H1 (cell line): ENCODE measurements at regions not wholly inside any gene's neighbourhood (a gene's known extent, or its start where the extent isn't known, plus 50 kb on each side); places are given as distances from the start of the nearest gene placed in this dataset.
A peak's percentile ranks its signal among the peaks of the same experiment; 100 is the strongest.

Experiments
- CTCF ChIA-PET: fragments of 300-600 bp; sonication (Branson Sonifier 250); formaldehyde crosslinking; loops from one replicate; lab custom pipeline; 2021; ENCODE audit not compliant: partially characterized antibody; lab: Charles Lee
- POLR2A ChIA-PET: fragments of 300-600 bp; sonication (Branson Sonifier 250); formaldehyde crosslinking; loops from one replicate; lab custom pipeline; 2021; ENCODE audit warnings: inconsistent platforms; ENCODE audit not compliant: partially characterized antibody; lab: Charles Lee
- DNase-seq, 2 experiments: peaks; one replicate each; pipeline versions ENCODE4 v3.0.0 to v3.0.0-alpha.2; 2010 to 2022; ENCODE audit warnings: low spot score in 2 of 2, low read depth in 1 of 2, mixed read lengths in 1 of 2
- FAIRE-seq: peaks from 2 replicates; lab custom pipeline; 2011; peaks lifted over from hg19 to GRCh38; lab: Jason Lieb, UNC
- H2AFZ ChIP-seq: 2 replicates; pipeline ENCODE4 v1.8.1; 2012; ENCODE audit warnings: low read length, inconsistent platforms
- H2AK5ac ChIP-seq: 2 replicates; pipeline ENCODE4 v1.6.1; 2013; ENCODE audit warnings: low read depth, low read length
- H2BK120ac ChIP-seq: replicated peaks from 2 replicates; pipeline ENCODE3; 2013; ENCODE audit warnings: low read depth, low read length, inconsistent platforms
- H2BK12ac ChIP-seq: 2 replicates; pipeline ENCODE4 v1.6.1; 2013; ENCODE audit warnings: low read depth, low read length
- H2BK15ac ChIP-seq: 2 replicates; pipeline ENCODE4 v1.6.1; 2013; ENCODE audit warnings: low read length
- H2BK20ac ChIP-seq: 2 replicates; pipeline ENCODE4 v1.6.1; 2013; ENCODE audit warnings: low read length
- H2BK5ac ChIP-seq: 2 replicates; pipeline ENCODE4 v1.6.1; 2013; ENCODE audit warnings: low read depth, low read length
- H3K14ac ChIP-seq: 2 replicates; pipeline ENCODE4 v1.6.1; 2013; ENCODE audit warnings: inconsistent platforms; ENCODE audit not compliant: insufficient read length
- H3K18ac ChIP-seq: 2 replicates; pipeline ENCODE4 v1.6.1; 2013; ENCODE audit warnings: low read length; ENCODE audit errors: extremely low read depth
- H3K23ac ChIP-seq: 2 replicates; pipeline ENCODE4 v1.6.1; 2013; ENCODE audit warnings: inconsistent platforms; ENCODE audit not compliant: insufficient read length
- H3K23me2 ChIP-seq: 2 replicates; pipeline ENCODE4 v1.6.1; 2013; ENCODE audit warnings: low read depth, low read length
- H3K27ac ChIP-seq: 2 replicates; pipeline ENCODE4 v1.6.1; 2011; ENCODE audit warnings: low read depth, low read length, inconsistent platforms
- H3K27me3 ChIP-seq, 4 experiments: replicated peaks in 1 of 4; 1 replicate in 1 of 4; 2 replicates in 3 of 4; pipeline versions ENCODE4 v1.6.1 to v1.8.1; 2011 to 2013; ENCODE audit warnings: low read length in 3 of 4, mild to moderate bottlenecking in 3 of 4, inconsistent platforms in 2 of 4, mixed read lengths in 2 of 4, moderate library complexity in 1 of 4; ENCODE audit not compliant: control insufficient read depth in 3 of 4, insufficient read depth in 3 of 4; ENCODE audit errors: extremely low read depth in 1 of 4
- H3K36me3 ChIP-seq, 4 experiments: 2 replicates each; pipeline versions ENCODE4 v1.6.1 to v1.8.1; 2011 to 2013; ENCODE audit warnings: mild to moderate bottlenecking in 4 of 4, low read length in 3 of 4, moderate library complexity in 2 of 4, control low read depth in 1 of 4, inconsistent platforms in 1 of 4; ENCODE audit not compliant: insufficient read depth in 4 of 4, control insufficient read depth in 2 of 4
- H3K4ac ChIP-seq: replicated peaks from 2 replicates; pipeline ENCODE3; 2013; ENCODE audit warnings: low read length, low read depth, mixed read lengths, inconsistent platforms; ENCODE audit not compliant: insufficient read length
- H3K4me1 ChIP-seq, 4 experiments: replicated peaks in 1 of 4; 1 replicate in 1 of 4; 2 replicates in 3 of 4; pipeline versions ENCODE4 v1.6.1 to v1.8.1; 2011 to 2013; ENCODE audit warnings: low read length in 3 of 4, inconsistent platforms in 2 of 4, mixed read lengths in 1 of 4; ENCODE audit not compliant: insufficient read depth in 4 of 4, control insufficient read depth in 3 of 4
- H3K4me2 ChIP-seq, 2 experiments: 2 replicates each; pipeline versions ENCODE4 v1.6.1 to v1.8.1; 2011 to 2013; ENCODE audit warnings: low read depth in 2 of 2, low read length in 2 of 2, control low read depth in 1 of 2, inconsistent platforms in 1 of 2, mild to moderate bottlenecking in 1 of 2; ENCODE audit not compliant: insufficient read depth in 1 of 2
- H3K4me3 ChIP-seq, 4 experiments: fragments of 200-600, 300-600 bp in 1 of 4; sonication (generic), shearing (Covaris generic), sonication (Bioruptor Twin) in 1 of 4; 2 replicates each; pipeline versions ENCODE4 v1.5.1 to v1.8.1; 2011 to 2016; ENCODE audit warnings: low read length in 4 of 4, low read depth in 3 of 4, control low read depth in 2 of 4, inconsistent platforms in 2 of 4, mild to moderate bottlenecking in 2 of 4, mixed read lengths in 1 of 4, moderate library complexity in 1 of 4; ENCODE audit not compliant: insufficient read depth in 2 of 4; ENCODE audit errors: extremely low read depth in 1 of 4
- H3K56ac ChIP-seq: replicated peaks from 2 replicates; pipeline ENCODE3; 2013; ENCODE audit warnings: low read depth, mild to moderate bottlenecking, mixed read lengths, low read length, inconsistent platforms; ENCODE audit not compliant: insufficient read length
- H3K79me1 ChIP-seq: 2 replicates; pipeline ENCODE4 v1.6.1; 2013; ENCODE audit warnings: low read depth, low read length, control low read depth
- H3K79me2 ChIP-seq, 2 experiments: 2 replicates each; pipeline versions ENCODE4 v1.6.1 to v1.8.1; 2012 to 2013; ENCODE audit warnings: low read length in 2 of 2, mild to moderate bottlenecking in 2 of 2, inconsistent platforms in 1 of 2; ENCODE audit not compliant: insufficient read depth in 2 of 2, control insufficient read depth in 1 of 2
- H3K9ac ChIP-seq, 4 experiments: replicated peaks in 1 of 4; 1 replicate in 1 of 4; 2 replicates in 3 of 4; pipeline versions ENCODE4 v1.6.1 to v1.8.1; 2011 to 2013; ENCODE audit warnings: low read depth in 3 of 4, low read length in 3 of 4, control low read depth in 2 of 4, mild to moderate bottlenecking in 2 of 4, moderate library complexity in 2 of 4, inconsistent platforms in 1 of 4; ENCODE audit errors: extremely low read depth in 1 of 4
- H3K9me3 ChIP-seq, 2 experiments: 2 replicates each; pipeline versions ENCODE4 v1.6.1 to v1.8.1; 2012 to 2013; ENCODE audit warnings: mild to moderate bottlenecking in 2 of 2, moderate library complexity in 2 of 2, control low read depth in 1 of 2, inconsistent platforms in 1 of 2, low read depth in 1 of 2, low read length in 1 of 2, mixed read lengths in 1 of 2; ENCODE audit not compliant: insufficient read depth in 2 of 2
- H4K20me1 ChIP-seq, 2 experiments: replicated peaks in 1 of 2; 2 replicates each; pipeline versions ENCODE3 to v1.8.1; 2011 to 2013; ENCODE audit warnings: inconsistent platforms in 2 of 2, low read length in 2 of 2, mild to moderate bottlenecking in 1 of 2; ENCODE audit not compliant: insufficient read depth in 2 of 2, control insufficient read depth in 1 of 2
- H4K5ac ChIP-seq: 2 replicates; pipeline ENCODE4 v1.6.1; 2013; ENCODE audit warnings: low read length, low read depth, mixed read lengths, inconsistent platforms; ENCODE audit not compliant: insufficient read length
- H4K8ac ChIP-seq: 2 replicates; pipeline ENCODE4 v1.8.0; 2013; ENCODE audit warnings: mild to moderate bottlenecking, moderate library complexity, low read length, inconsistent platforms; ENCODE audit not compliant: insufficient read depth; ENCODE audit errors: extremely low read depth
- H4K91ac ChIP-seq: replicated peaks from 2 replicates; pipeline ENCODE3; 2013; ENCODE audit warnings: low read length, mixed read lengths, inconsistent platforms; ENCODE audit not compliant: insufficient read length
- CEBPB ChIP-seq: IDR thresholded peaks from 2 replicates; pipeline ENCODE4 v1.6.1; 2012; ENCODE audit warnings: low read depth, low read length
- CTCF ChIP-seq, 3 experiments: IDR thresholded peaks; 1 replicate in 2 of 3; 2 replicates in 1 of 3; pipeline versions ENCODE4 v1.5.1 to v1.6.1; 2011; ENCODE audit warnings: low read length in 3 of 3, mild to moderate bottlenecking in 3 of 3, inconsistent platforms in 2 of 3, low read depth in 1 of 3, moderate library complexity in 1 of 3; ENCODE audit not compliant: insufficient read depth in 1 of 3; ENCODE audit errors: control extremely low read depth in 1 of 3
- EP300 ChIP-seq, 2 experiments: IDR thresholded peaks; 1 replicate in 1 of 2; 2 replicates in 1 of 2; pipeline ENCODE4 v1.6.1; 2011 to 2012; ENCODE audit warnings: low read depth in 2 of 2, low read length in 2 of 2, mild to moderate bottlenecking in 2 of 2, borderline replicate concordance in 1 of 2, inconsistent platforms in 1 of 2, moderate library complexity in 1 of 2
- POLR2AphosphoS5 ChIP-seq: IDR thresholded peaks from 2 replicates; pipeline ENCODE4 v1.6.1; 2011; ENCODE audit warnings: low read depth, low read length
- RAD21 ChIP-seq, 2 experiments: IDR thresholded peaks in 1 of 2; conservative IDR thresholded peaks in 1 of 2; 2 replicates each; pipeline ENCODE4 v1.6.1; 2011; ENCODE audit warnings: low read depth in 2 of 2, low read length in 2 of 2, improper control_type of control experiment in 1 of 2, inconsistent platforms in 1 of 2, mild to moderate bottlenecking in 1 of 2, moderate library complexity in 1 of 2
- WGBS, 2 experiments: shearing (Covaris generic) in 1 of 2; methylation state at CpG; one replicate each; pipeline versions ENCODE4 v1.1.6 to v1.1.7; 2013 to 2015; ENCODE audit warnings: low lambda C conversion rate in 2 of 2, mixed read lengths in 2 of 2, inconsistent platforms in 1 of 2, low coverage in 1 of 2, missing lambda C conversion rate in 1 of 2; ENCODE audit not compliant: insufficient replicate concordance in 2 of 2, insufficient coverage in 1 of 2, insufficient read length in 1 of 2; ENCODE audit errors: extremely low coverage in 1 of 2, missing lambda C conversion rate in 1 of 2; 5-methylcytosine and 5-hydroxymethylcytosine counted together

- Histone ChIP-seq H3K9me3 (no peaks in the 10 kb centered on the region), H3K79me1 (no peaks in the 10 kb centered on the region), H3K23ac (peak overlapping the region; percentile 9), H2BK15ac (no peak overlapping the region), H3K23me2 (no peaks in the 10 kb centered on the region), H2AK5ac (peak overlapping the region; percentile 70; the same call in 1 of the 2 replicates), H2BK5ac (no peak overlapping the region), H4K5ac (no peak overlapping the region), H2BK12ac (peak overlapping the region; percentile 44; the same call in 1 of the 2 replicates), H4K91ac (no peak overlapping the region), H3K4ac (no peak overlapping the region), H3K18ac (no peak overlapping the region), H3K4me2 (no peak overlapping the region), H3K56ac (no peak overlapping the region), H3K79me2 (no peaks in the 10 kb centered on the region), H3K14ac (no peak overlapping the region), H3K36me3 (no peaks in the 10 kb centered on the region), H2BK20ac (no peak overlapping the region), H4K20me1 (no peaks in the 10 kb centered on the region), H3K27me3 (0 out of 7 replicates have a peak, but pooled peaks cover 0 to 3% (median 0%) of the 10 kb centered on the region in 4 experiments), H3K4me3 (no peak overlapping the region), H2AFZ (no peak overlapping the region), H3K27ac (no peak overlapping the region), H3K4me1 (no peaks in the 10 kb centered on the region), H4K8ac (no peak overlapping the region), H2BK120ac (no peak overlapping the region), H3K9ac (no peak overlapping the region)
- POLR2A ChIA-PET = interaction anchor here (0.6 kb wide), 1 partner anchor 458 kb away, joined by 3 read pairs; no protein-coding TSS in a partner anchor
- CTCF ChIA-PET = interaction anchor here (0.6 to 4.8 kb wide), 10 partner anchors 11 to 293 kb away, joined by 3 to 23 read pairs (median 4); no protein-coding TSS in a partner anchor
- 91% methylated on average over 7 of the region's 7 CpGs; no CpG with 5 or more reads in 1 of the 2 experiments for WGBS, 2 experiments
- DNase-seq (no peak), FAIRE-seq (no peak)
- no peak for TF ChIP-seq POLR2AphosphoS5
- TF ChIP-seq EP300 (IDR thresholded peaks at IDR 0.05; ENCODE audit: borderline replicate concordance in 1 of 2, low read depth in 2 of 2, low read length in 2 of 2) = no peak
- TF ChIP-seq CTCF (IDR thresholded peaks at IDR 0.05; ENCODE audit: control extremely low read depth in 1 of 3, insufficient read depth in 1 of 3, low read depth in 1 of 3, low read length in 3 of 3) = peak; percentile 19 to 57 (median 36); a peak in 3 of 4 replicates
- 0 out of 2 replicates have a peak, but pooled peaks have one; percentile 61 for TF ChIP-seq CEBPB
- TF ChIP-seq RAD21 (IDR thresholded peaks at IDR 0.05 in 1 of 2, conservative IDR thresholded peaks at IDR 0.05 in 1 of 2; ENCODE audit: low read depth in 2 of 2, low read length in 2 of 2) = peak; percentile 77 to 80
Measured at GRCh38 chr12:94753036-94753679, 102.8 kb upstream of the TMCC3 start.
